HT1080 (cell line): ENCODE measurements at regions not wholly inside any gene's neighbourhood (a gene's known extent, or its start where the extent isn't known, plus 50 kb on each side); places are given as distances from the start of the nearest gene placed in this dataset.
A peak's percentile ranks its signal among the peaks of the same experiment; 100 is the strongest.

Experiments
- DNase-seq: peaks from one replicate; pipeline ENCODE4 v3.0.0-alpha.2; 2015; ENCODE audit warnings: low read depth

DNA sequence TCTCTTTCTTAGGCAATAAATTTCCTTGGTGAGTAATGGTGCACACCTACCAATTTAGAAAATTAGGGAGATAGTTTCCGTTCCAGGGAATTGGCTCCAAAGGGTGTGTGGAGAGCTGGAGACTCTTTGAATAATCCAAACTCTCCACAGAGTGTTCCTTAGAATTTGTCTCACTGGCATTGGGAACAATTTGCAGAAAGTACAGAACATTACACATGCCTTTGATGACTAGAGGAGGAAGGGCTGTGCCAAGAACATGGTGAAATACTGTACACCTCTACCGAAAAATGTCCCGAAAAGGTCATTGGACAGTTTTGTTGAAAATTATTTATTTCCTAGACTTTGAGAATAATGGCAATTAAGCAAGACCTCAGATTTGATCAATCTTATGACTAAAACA, 214.2 kb upstream of the MPDZ start:
- DNase-seq, result no peak

- no peak for DNase-seq
These were observed 212.3 kb upstream of the MPDZ start for GRCh38 chr9:13491493-13492424.

DNA sequence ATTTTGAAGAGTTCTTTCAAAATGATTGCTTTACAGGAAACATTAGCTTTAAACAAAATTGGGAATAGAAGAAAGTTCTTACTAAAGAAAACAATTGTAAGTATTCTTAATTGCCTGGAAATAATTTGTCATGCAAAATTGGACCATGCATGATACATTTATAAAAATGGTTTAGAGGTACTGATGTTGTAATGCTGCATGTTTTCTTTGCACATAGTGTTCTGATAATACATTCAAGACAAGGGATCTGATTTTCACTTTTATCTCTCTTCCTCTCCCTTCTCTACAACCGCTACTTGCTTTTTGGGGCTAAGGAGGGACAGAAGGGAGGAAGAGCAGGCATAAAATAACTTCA, 211.6 kb upstream of the MPDZ start:
- no peak for DNase-seq

- DNase-seq, result no peak
These were observed 208.4 kb upstream of the MPDZ start for GRCh38 chr9:13487936-13488335.

- no peak for DNase-seq
These were observed 208.0 kb upstream of the MPDZ start for GRCh38 chr9:13487498-13487897.

DNA sequence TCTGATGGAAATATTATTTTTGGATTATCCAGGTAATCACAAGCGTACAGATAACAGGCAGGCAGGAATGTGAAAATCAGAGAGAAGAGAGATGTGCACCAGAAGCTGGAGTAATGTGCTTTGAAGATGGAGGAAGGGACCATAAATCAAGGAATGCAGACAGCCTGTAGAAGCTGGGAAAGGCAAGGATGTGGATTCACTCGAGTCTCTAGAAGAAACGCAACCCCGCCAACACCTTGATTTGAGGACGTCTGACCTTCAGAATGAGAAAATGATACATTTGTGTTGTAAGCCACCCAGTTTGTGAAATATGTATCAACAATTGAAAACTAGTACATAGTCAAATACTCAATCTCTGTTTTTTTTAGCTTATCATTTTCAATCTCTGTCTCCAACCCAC, 207.6 kb upstream of the MPDZ start:
- no peak for DNase-seq

DNA sequence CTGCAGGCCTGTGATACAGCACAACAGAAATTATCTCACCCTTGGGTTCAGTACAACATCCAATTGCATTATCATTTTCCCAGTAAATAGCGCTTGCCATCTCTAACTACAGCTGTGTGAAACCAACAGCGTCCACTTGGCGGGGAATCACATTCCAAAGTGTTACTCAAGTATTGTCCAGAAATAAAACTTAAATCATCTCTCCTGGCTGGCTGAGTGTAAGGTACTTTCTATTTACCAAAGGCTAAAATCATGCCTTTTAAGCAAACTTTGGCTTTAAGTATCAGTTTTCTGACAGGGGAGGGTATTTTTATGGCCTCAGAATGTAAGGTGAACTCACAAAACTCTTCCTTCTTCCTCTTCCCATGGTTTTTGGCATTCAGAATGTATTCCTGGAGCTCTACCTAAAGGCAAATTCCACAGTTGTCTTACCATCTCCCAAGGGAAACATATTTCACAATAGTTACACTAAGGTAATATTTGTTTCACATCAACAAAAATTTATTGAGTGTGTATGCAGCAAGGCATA, 205.6 kb upstream of the MPDZ start:
- no peak for DNase-seq

DNA sequence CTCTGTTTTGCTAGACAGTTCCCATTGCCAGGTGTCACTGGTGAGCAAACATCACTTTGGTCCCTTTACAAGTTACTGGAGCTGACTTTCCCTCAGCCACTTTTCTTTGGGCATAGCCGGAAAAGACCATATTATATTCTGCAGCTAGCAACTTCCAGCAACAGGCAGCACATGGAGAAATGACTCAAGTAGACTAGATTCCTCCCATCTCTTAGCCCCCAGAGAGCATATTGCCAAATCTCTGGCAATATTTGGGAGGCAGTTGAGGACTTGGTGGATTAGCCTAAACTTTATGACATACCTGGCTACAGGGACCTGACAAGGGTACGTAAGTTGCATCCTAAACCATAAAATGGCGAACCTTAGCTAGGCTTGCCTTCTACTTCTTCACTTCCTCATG, 204.7 kb upstream of the MPDZ start:
- DNase-seq, result no peak

GRCh38 chr9:13481274-13481673, 201.8 kb upstream of the MPDZ start:
- DNase-seq, result no peak

GRCh38 chr9:13480693-13481092, 201.2 kb upstream of the MPDZ start:
- no peak for DNase-seq

GRCh38 chr9:13479096-13479495, 199.6 kb upstream of the MPDZ start:
- DNase-seq, result no peak

DNA sequence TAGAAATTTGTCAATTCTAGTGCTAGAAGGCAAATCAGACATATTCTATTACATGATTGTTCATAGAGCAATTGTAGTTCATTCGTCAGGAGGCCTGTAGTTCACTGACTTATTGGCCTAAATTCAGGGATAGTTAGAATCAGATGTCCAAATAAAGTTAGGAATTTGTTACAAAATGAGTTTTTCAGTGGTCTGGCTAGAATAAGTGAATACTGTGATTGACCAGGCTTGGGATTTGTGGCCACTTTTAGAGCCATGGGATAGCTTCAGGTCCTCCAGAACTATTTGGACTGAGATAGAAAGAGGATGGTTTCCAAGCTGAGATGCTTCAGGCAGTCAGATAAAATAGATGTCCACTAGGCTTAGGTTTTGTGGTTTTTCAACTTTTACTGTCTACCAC, 199.1 kb upstream of the MPDZ start:
- DNase-seq, result no peak

- no peak for DNase-seq
These were observed 198.7 kb upstream of the MPDZ start for GRCh38 chr9:13478160-13478559.

DNA sequence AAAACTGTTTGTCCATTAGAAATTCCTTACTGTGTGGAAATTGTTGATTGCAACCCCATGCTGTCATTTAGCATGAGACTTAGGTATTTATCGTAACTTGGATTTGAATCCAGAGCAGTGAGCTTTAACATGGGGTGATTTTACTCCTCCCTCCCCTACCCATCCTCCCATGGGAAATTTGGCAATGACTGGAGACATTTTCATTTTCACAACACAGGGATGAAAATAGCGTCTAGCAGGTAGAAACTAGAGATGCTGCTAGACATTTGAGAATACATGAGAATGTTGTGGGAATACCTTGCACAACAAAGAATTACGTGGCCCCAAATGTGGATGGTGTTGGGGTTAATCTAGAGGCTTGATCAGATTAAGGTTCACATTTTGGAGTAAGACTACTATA, 191.3 kb upstream of the MPDZ start:
- no peak for DNase-seq

DNA sequence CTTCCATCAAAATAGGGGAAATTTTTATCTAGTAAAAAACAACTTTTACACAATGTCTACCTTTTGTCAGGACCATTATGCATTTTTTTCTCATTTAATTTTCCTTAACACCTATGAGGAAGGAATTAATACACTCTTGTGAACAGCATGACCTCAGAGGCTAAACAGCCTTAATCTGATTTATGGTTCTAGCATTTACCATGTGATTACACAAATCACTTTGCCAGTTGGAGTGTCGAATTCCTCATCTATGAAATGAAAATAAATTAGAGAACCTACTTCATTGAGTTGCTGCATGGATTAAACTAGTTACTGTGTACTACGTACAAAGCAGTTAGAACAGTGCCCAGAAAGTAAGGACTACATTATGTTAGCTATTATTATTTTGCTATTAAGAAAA, 187.7 kb upstream of the MPDZ start:
- no peak for DNase-seq

- DNase-seq, result no peak
These were observed 182.0 kb upstream of the MPDZ start for GRCh38 chr9:13461414-13461991.

- peak; percentile 65 for DNase-seq
These were observed 179.6 kb upstream of the MPDZ start for GRCh38 chr9:13459071-13459470.

- no peak for DNase-seq
These were observed 178.3 kb upstream of the MPDZ start for GRCh38 chr9:13457795-13458194.

GRCh38 chr9:13450723-13451122, 171.2 kb upstream of the MPDZ start:
- DNase-seq, result peak; percentile 67

DNA sequence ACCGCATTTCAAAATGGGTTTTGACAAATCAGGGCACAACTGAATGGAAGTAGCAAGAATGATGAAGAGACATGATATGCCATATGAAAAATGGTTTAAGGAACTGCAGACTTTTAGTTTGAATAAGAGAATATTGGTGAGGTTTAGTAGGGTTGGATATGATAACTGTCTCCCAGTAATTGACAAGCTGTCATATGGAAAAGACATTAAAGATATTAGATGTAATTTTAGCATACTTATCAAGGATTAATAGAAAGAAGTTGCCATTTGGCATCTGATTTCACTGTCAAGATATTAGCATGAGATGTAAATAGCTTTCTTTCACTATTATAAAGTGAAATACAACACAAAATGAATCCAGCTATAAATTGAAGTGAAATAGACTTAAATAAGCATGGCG, 169.0 kb upstream of the MPDZ start:
- DNase-seq, result no peak

- DNase-seq, result no peak
These were observed 168.4 kb upstream of the MPDZ start for GRCh38 chr9:13447843-13448422.
